COLO668 (cell line): ENCODE measurements at regions not wholly inside any gene's neighbourhood (a gene's known extent, or its start where the extent isn't known, plus 50 kb on each side); places are given as distances from the start of the nearest gene placed in this dataset.

ENCODE experiments used
- DNase-seq: peaks from one replicate; lab custom pipeline; 2025; ENCODE audit not compliant: unreplicated experiment; lab: John Stamatoyannopoulos, UW

GRCh38 chr15:97903971-97904572 lies 56.4 kb upstream of the ARRDC4 start:
- DNase-seq = peak; percentile 80

- peak; percentile 65 for DNase-seq
Measured at GRCh38 chr15:97909291-97909891, 51.1 kb upstream of the ARRDC4 start.
